OCI-LY3 (cell line): ENCODE measurements at regions not wholly inside any gene's neighbourhood (a gene's known extent, or its start where the extent isn't known, plus 50 kb on each side); places are given as distances from the start of the nearest gene placed in this dataset.

ENCODE experiments used
- EZH2phosphoT487 ChIP-seq: fragments of 200-600 bp; shearing (Covaris generic); IDR thresholded peaks from 2 replicates; pipeline ENCODE4 v1.6.1; 2018; ENCODE audit warnings: antibody characterized with exemption, mixed run types, low read depth
- TF ChIP-seq, protein P1 (sequence below): fragments of 200-600, 300-600 bp; sonication (generic); IDR thresholded peaks from 2 replicates; pipeline ENCODE4 v1.5.1; 2014; ENCODE audit warnings: antibody characterized with exemption, low read length, low read depth

DNA sequence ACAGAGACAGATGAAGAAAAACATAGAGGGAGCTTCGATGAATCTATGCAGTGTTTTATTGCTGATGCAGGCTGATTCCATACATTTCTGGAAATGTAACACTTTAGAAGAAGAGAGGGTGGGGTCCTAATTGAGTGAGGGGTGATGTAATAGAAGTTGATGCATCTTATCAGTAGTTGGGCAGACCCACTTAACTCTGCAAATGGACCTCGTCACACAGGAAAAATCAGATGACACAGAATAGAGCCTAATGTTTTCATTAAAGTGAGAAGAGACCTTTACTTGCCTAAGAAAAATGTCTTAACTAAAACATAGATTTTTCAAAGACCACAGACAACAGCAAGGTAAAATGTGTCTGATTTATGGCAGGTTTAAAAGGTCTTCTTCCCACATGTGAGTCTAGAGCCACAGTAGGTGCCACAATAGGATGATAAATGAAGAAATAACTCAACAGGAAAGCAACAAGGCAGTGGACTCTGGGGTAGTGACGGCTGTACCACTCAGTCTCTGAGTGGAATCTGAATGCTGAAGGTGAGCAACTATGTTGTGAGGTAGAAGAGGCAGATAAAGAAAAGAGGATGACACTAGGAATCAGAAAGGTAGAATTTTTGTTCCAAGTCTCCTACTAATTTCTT is 414.7 kb upstream of the PIK3C3 start:
- TF ChIP-seq, protein P1, sequence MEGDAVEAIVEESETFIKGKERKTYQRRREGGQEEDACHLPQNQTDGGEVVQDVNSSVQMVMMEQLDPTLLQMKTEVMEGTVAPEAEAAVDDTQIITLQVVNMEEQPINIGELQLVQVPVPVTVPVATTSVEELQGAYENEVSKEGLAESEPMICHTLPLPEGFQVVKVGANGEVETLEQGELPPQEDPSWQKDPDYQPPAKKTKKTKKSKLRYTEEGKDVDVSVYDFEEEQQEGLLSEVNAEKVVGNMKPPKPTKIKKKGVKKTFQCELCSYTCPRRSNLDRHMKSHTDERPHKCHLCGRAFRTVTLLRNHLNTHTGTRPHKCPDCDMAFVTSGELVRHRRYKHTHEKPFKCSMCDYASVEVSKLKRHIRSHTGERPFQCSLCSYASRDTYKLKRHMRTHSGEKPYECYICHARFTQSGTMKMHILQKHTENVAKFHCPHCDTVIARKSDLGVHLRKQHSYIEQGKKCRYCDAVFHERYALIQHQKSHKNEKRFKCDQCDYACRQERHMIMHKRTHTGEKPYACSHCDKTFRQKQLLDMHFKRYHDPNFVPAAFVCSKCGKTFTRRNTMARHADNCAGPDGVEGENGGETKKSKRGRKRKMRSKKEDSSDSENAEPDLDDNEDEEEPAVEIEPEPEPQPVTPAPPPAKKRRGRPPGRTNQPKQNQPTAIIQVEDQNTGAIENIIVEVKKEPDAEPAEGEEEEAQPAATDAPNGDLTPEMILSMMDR, result no peak
- no peak for TF ChIP-seq EZH2phosphoT487
